Jurkat, Clone E6-1 (cell line): ENCODE measurements at regions not wholly inside any gene's neighbourhood (a gene's known extent, or its start where the extent isn't known, plus 50 kb on each side); places are given as distances from the start of the nearest gene placed in this dataset.
"Not testable (repeated sequence)": the region's sequence is repeated elsewhere in the genome, so short reads cannot be mapped to it uniquely, and the experiment has no call there.

Source experiments
- DNase-seq: peaks from one replicate; pipeline ENCODE4 v3.0.0-alpha.2; 2011; ENCODE audit warnings: low read depth, low spot score
- H3K4me3 ChIP-seq: 2 replicates; pipeline ENCODE4 v1.5.1; 2011; ENCODE audit warnings: mild to moderate bottlenecking, low read length, control low read depth, moderate library complexity

DNA sequence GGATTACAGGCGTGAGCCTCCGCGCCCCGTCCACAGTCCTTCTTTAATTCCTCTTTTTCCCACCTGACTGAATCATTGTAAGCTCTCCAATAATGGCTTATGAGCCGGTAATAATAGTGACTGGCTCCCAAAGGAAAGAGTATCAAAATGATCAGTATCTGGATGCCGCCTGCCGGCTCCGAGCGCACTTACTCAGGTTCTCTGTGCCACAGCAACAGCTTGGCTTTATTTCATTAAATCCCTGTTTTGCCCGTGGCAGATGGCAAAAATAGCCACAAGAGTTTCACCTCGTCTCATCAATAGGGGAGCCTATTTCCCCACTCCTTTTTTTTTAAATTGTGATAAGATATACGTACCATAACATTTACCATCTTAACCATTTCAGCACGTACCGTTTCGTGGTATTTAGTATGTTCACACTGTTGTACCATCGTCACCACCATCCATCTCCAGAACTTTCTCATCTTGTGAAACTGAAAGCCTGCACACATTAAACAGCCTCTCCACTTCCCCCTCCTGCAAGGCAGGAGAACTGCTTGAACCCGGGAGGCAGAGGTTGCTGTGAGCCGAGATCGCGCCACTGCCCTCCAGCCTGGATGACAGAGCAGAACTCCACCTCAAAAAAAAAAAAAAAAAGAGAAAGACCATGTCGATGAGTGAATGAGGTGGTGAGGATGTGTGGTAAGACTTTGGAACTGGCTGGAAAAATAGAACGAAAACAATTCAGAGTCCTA lies 80.7 kb upstream of the DLG1 start:
- H3K4me3 ChIP-seq, result no peak overlapping the region
- no peak for DNase-seq

- no peak overlapping the region for H3K4me3 ChIP-seq
- DNase-seq, result no peak
Observed at GRCh38 chr3:197376735-197377555, 78.5 kb upstream of the DLG1 start.

- no peak overlapping the region for H3K4me3 ChIP-seq
- DNase-seq, result no peak
Observed at GRCh38 chr3:197376020-197376419, 77.6 kb upstream of the DLG1 start.

- H3K4me3 ChIP-seq, result no peak overlapping the region
- no peak for DNase-seq
Observed at GRCh38 chr3:197375001-197375441, 76.6 kb upstream of the DLG1 start.

DNA sequence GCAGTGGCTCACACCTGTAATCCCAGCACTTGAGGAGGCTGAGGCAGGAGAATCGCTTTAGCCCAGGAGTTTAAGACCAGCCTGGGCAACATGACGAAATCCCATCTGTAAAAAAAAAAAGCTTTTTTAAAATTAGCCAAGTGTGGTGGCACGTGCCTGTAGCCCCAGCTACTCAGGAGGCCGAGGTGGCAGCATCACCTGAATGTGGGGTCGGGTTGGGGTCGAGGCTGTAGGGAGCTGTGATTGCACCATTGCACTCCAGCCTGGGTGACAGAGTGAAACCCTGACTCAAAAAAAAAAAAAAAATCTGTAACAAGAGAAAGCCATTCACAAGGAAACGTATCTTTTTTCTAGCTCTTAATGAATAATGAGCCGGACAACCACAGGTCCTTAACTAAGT lies 74.7 kb upstream of the DLG1 start:
- no peak overlapping the region for H3K4me3 ChIP-seq

DNA sequence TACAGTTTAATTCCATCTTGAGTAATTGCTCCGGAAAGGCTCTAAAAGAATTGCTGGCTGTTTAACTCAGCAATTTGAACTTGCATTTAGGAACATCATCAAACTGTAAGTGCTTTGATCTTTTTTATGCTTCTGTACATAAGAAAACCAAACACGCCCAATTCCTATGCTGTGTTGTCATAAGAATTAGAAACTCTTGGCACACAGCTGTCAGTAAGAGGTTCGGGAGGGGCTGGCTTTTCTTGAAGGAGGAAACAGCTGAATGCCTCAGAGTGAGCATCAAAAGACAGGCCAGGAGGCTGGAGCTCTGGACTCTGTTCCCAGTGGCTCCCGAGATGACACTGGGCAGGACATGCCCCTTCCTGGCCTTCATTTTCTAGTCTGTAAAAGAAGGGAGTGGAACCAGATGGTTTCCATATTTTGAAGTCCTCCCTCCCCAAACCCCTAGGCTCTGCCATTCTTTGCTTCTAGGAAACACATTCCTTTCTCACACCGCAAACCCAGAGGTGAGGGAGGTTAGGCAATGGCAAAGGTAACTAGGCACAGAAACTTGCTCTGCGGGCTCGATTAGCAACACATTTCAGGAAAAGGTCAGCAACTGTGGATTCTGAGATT lies 73.7 kb upstream of the DLG1 start:
- no peak overlapping the region for H3K4me3 ChIP-seq
- no peak for DNase-seq

More for the DNA sequence above, 74.7 kb upstream of the DLG1 start:
- DNase-seq, result no peak

DNA sequence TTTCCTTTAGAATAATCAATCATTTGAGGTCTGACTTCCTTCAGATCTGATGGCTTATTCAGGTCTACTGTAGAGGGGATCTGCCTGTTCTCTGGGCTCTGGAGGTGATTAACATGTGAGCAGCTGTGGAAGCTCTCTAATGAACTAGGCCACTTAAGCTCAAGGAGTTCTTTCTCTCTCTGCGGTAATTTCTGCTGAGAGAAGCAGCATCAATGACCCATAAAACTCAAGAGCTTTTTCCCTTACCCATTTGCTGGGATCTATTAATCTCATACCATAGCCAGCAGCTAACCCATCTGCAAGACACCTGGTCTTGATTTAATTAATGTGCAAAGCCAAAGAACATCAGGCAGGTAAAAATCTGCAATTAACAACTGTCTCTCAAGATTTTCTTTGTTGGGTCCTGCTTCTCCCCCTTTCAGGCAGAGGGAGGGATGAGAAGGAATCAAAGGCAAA lies 73.2 kb upstream of the DLG1 start:
- DNase-seq, result no peak
- H3K4me3 ChIP-seq, result no peak overlapping the region

GRCh38 chr3:197369545-197369944 lies 71.1 kb upstream of the DLG1 start:
- H3K4me3 ChIP-seq, result no peak overlapping the region
- no peak for DNase-seq

DNA sequence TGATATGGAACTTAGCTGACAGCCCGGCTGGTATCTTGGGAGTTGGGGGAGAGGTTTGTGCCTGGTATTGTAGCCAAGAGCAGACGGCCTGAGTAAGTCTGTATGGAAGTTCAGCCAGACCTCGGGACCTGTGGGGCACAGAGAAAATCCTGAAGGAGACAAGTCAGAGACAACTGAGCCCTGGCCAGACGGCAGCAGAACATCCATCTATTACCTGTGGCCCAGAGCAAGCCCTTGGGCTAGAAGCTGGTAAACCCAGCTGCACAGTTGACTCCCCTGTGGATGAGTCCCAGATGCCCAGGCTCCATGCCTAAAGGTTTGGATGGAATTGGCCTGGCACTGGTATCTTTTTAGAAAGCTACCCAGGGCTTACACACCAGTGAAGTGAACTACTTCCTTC lies 70.4 kb upstream of the DLG1 start:
- no peak for DNase-seq
- H3K4me3 ChIP-seq, result no peak overlapping the region

DNA sequence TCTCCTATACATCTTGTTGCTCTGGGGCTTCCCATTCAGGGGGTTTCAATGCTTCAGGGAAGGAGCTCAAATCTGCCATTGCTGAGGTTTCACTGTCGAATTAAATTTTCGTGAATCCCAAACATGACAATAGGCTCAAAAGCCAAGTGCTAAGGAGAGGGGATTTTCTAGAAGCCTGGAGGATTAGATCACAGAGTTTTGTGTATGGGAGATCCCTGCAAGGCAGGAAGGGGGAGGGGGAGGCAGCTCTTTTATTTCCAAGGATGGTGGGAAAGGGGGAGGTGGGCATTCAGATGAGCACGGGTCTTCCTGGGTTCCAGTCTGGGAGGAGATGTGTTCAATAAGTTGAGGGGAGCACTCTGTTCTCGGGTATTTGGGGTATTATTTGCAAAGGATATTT lies 69.9 kb upstream of the DLG1 start:
- no peak overlapping the region for H3K4me3 ChIP-seq
- DNase-seq, result no peak

DNA sequence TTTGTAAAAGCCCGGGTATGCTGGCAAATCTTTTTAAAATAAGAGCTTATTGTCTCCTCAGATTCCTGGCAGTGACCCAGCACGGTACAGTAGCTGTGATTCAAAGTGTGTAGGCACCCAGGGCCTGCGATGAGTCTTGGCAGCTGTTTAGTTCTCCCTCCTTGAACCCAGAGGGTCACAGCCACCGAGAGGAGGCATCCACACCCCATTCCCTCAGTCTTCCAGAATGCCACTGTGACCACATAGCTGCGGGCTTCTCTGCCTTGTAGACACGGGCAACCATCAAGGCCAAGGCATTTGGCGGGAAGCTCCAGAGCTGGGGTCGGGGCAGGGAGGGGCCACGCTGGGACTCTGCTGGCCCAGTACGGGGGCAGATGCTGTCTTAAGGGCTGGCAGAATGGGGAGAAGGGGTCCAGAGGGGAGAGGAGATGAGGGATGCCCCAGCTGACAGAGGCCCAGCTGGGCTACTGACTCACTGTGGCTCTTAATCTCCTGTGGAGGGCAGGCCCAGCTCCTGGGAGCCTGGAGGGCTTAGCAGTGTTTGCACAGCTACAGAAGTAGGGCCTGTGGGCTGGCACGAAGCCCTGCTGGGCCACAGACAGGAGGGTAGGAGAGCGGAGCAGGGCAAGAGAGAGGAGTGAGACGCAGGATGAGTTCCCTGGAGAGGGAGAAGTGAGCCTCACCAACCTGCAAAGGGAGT lies 68.8 kb upstream of the DLG1 start:
- DNase-seq, result no peak
- H3K4me3 ChIP-seq, result no peak overlapping the region

GRCh38 chr3:197366301-197367044 lies 68.1 kb upstream of the DLG1 start:
- no peak overlapping the region for H3K4me3 ChIP-seq
- DNase-seq, result no peak

DNA sequence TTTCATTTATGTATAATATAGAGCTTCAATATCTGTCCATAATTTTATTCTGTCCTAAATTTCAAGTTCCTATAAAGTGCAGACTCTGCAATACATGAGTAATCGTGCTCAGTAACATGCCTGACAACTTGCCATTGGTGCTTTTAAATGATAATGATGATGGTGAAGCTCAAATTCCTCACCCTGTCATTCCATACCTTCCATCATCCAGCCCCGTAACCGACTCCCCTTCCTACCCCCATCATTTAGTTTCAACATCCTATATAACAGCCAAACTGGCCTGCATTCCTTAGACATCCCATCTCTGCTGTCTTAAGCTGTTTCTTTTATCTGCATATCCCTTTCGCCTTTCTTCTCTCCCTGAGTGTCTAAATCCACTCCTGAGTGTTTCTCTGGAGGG lies 67.2 kb upstream of the DLG1 start:
- H3K4me3 ChIP-seq, result no peak overlapping the region
- no peak for DNase-seq

DNA sequence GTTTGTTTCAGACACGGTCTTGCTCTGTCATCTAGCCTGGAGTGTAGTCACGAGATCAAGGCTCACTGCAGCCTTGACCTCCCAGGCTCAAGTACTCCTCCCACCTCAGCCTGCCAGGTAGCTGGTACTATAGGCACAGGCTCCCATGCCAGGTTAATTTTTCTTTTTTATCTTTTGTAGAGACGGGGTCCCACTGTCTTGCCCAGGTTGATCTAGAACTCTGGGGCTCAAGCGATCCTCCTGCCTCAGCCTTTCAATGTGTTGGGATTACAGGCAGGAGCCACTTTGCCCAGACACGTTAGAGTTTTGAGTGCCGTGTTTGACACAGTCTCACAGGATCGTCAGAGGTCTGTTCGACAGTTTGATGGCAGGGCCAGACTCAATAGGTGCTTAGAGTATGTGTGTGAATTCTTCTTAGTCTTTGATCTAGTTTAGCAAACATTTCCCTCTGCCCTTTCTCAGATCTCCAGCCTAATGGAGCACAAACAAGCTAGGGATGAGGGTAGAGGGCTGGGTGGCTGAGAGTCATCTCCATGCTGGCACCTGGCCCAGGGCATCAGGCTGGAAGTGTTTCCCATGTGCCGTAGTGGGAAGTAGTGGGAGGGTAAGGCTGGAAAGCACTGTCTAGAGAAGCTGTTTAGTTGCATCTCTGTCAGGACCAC lies 66.1 kb upstream of the DLG1 start:
- no peak for DNase-seq
- no peak overlapping the region for H3K4me3 ChIP-seq

- no peak overlapping the region for H3K4me3 ChIP-seq
Observed at GRCh38 chr3:197363553-197364409, 65.4 kb upstream of the DLG1 start.

DNA sequence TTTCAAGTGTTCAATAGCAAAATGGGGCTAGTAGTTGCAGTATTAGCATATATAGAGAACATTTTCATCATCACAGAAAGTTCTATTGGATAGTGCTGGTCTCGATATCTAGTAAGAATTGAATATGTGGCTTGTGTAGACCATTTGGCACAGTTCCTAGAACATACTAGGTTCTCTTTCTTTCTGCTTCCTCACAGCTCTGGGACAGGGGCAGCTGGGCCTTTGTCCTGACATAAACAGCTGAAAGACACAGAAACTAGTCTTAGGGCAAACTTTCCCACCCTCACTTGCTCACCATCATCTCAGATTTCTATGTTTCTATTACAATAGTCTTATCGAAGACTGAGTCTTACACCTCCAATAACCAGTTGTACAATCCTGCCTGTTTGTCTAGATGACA lies 63.7 kb upstream of the DLG1 start:
- no peak overlapping the region for H3K4me3 ChIP-seq
- DNase-seq, result no peak

More at GRCh38 chr3:197363553-197364409, 65.4 kb upstream of the DLG1 start:
- DNase-seq, result no peak

- DNase-seq, H3K4me3 ChIP-seq: not testable (repeated sequence)
Observed at GRCh38 chr3:197360095-197360494, 61.7 kb upstream of the DLG1 start.
